IMR-90 (cell line): ENCODE measurements at regions not wholly inside any gene's neighbourhood (a gene's known extent, or its start where the extent isn't known, plus 50 kb on each side); places are given as distances from the start of the nearest gene placed in this dataset.
A peak's percentile ranks its signal among the peaks of the same experiment; 100 is the strongest.

Source experiments
- ATAC-seq: fragments of 200-7000 bp; cut with Tn5 transposase; 2 replicates; pipeline ENCODE4 v1.9.1; 2020; ENCODE audit warnings: low read depth, mild to moderate bottlenecking, moderate library complexity
- BruUV-seq: library from RNA; stranded (reverse); fragments of 400-500 nt; replicated peaks from 2 replicates; lab custom pipeline; 2021; lab: Mats Ljungman, UMichigan
- CTCF ChIA-PET: fragments of 300-600 bp; formaldehyde crosslinking; extraction: SDS; loops from one replicate; lab custom pipeline; 2021; ENCODE audit warnings: antibody characterized with exemption; lab: Yijun Ruan, JAX
- POLR2A ChIA-PET: fragments of 300-600 bp; sonication (Branson Sonifier 250); formaldehyde crosslinking; loops from one replicate; lab custom pipeline; 2022; ENCODE audit warnings: antibody characterized with exemption; ENCODE audit not compliant: unreplicated experiment; lab: Charles Lee
- DNase-seq: peaks from one replicate; pipeline ENCODE4 v3.0.0; 2013
- H2AFZ ChIP-seq: replicated peaks from 2 replicates; pipeline ENCODE3; 2013; ENCODE audit warnings: low read length, mild to moderate bottlenecking; ENCODE audit not compliant: poor library complexity
- H2AK5ac ChIP-seq: 2 replicates; pipeline ENCODE4 v1.6.1; 2013; ENCODE audit warnings: low read depth, low read length, inconsistent platforms
- H2AK9ac ChIP-seq: replicated peaks from 2 replicates; pipeline ENCODE3; 2013; ENCODE audit warnings: mild to moderate bottlenecking, low read depth, low read length, moderate library complexity; ENCODE audit not compliant: poor library complexity
- H2BK120ac ChIP-seq: 2 replicates; pipeline ENCODE4 v1.6.1; 2013; ENCODE audit warnings: low read depth, low read length, inconsistent platforms
- H2BK15ac ChIP-seq: 3 replicates; pipeline ENCODE4 v1.6.1; 2013; ENCODE audit warnings: low read depth, low read length, inconsistent platforms
- H2BK20ac ChIP-seq: 2 replicates; pipeline ENCODE4 v1.6.1; 2013; ENCODE audit warnings: low read depth, mild to moderate bottlenecking, inconsistent platforms, low read length, moderate library complexity
- H2BK5ac ChIP-seq: 2 replicates; pipeline ENCODE4 v1.6.1; 2013; ENCODE audit warnings: mild to moderate bottlenecking, low read depth, low read length, inconsistent platforms; ENCODE audit not compliant: poor library complexity, severe bottlenecking
- H3K14ac ChIP-seq: replicated peaks from 2 replicates; pipeline ENCODE4 v1.6.1; 2013; ENCODE audit warnings: low read depth, low read length, inconsistent platforms
- H3K18ac ChIP-seq: 2 replicates; pipeline ENCODE4 v1.6.1; 2013; ENCODE audit warnings: low read depth, low read length, control low read depth
- H3K23ac ChIP-seq: 2 replicates; pipeline ENCODE4 v1.6.1; 2013; ENCODE audit warnings: low read depth, low read length, inconsistent platforms
- H3K27ac ChIP-seq: 2 replicates; pipeline ENCODE4 v1.5.1; 2013; ENCODE audit warnings: mild to moderate bottlenecking, control low read depth, low read length; ENCODE audit not compliant: insufficient read depth
- H3K27me3 ChIP-seq: 2 replicates; pipeline ENCODE4 v1.6.1; 2013; ENCODE audit warnings: low read length; ENCODE audit not compliant: control insufficient read depth, insufficient read depth
- H3K36me3 ChIP-seq: 2 replicates; pipeline ENCODE4 v1.6.1; 2013; ENCODE audit warnings: low read length, mixed read lengths; ENCODE audit not compliant: control insufficient read depth, insufficient read depth
- H3K4ac ChIP-seq: 2 replicates; pipeline ENCODE4 v1.6.1; 2013; ENCODE audit warnings: low read depth, low read length, inconsistent platforms
- H3K4me1 ChIP-seq: 2 replicates; pipeline ENCODE4 v1.6.1; 2013; ENCODE audit warnings: low read length, mixed read lengths; ENCODE audit not compliant: control insufficient read depth, insufficient read depth
- H3K4me2 ChIP-seq: 2 replicates; pipeline ENCODE4 v1.6.1; 2013; ENCODE audit warnings: low read depth, mild to moderate bottlenecking, control low read depth, low read length, moderate library complexity
- H3K4me3 ChIP-seq: 2 replicates; pipeline ENCODE4 v1.5.1; 2013; ENCODE audit warnings: low read depth, mild to moderate bottlenecking, control low read depth, low read length, moderate library complexity; ENCODE audit not compliant: insufficient read depth
- H3K56ac ChIP-seq: 2 replicates; pipeline ENCODE4 v1.6.1; 2013; ENCODE audit warnings: low read length, inconsistent platforms; ENCODE audit not compliant: insufficient read depth; ENCODE audit errors: extremely low read depth
- H3K79me1 ChIP-seq, 2 experiments: 2 replicates each; pipeline ENCODE4 v1.6.1; 2013; ENCODE audit warnings: low read length in 2 of 2, inconsistent platforms in 1 of 2, low read depth in 1 of 2
- H3K9ac ChIP-seq: 2 replicates; pipeline ENCODE4 v1.6.1; 2013; ENCODE audit warnings: low read depth, low read length, control low read depth
- H3K9me1 ChIP-seq: 2 replicates; pipeline ENCODE4 v1.6.1; 2013; ENCODE audit warnings: low read length, inconsistent platforms; ENCODE audit not compliant: insufficient read depth
- H3K9me3 ChIP-seq: 2 replicates; pipeline ENCODE4 v1.6.1; 2013; ENCODE audit warnings: low read length; ENCODE audit not compliant: control insufficient read depth, insufficient read depth
- H4K20me1 ChIP-seq: 2 replicates; pipeline ENCODE4 v1.6.1; 2013; ENCODE audit warnings: low read length, inconsistent platforms; ENCODE audit not compliant: insufficient read depth
- H4K5ac ChIP-seq: 2 replicates; pipeline ENCODE4 v1.6.1; 2013; ENCODE audit warnings: mild to moderate bottlenecking, low read depth, low read length, control low read depth
- H4K8ac ChIP-seq, 2 experiments: 2 replicates each; pipeline ENCODE4 v1.6.1; 2013; ENCODE audit warnings: low read depth in 2 of 2, low read length in 2 of 2, control low read depth in 1 of 2, inconsistent platforms in 1 of 2
- H4K91ac ChIP-seq: 2 replicates; pipeline ENCODE4 v1.6.1; 2013; ENCODE audit warnings: low read depth, low read length, inconsistent platforms; ENCODE audit not compliant: insufficient read depth
- WGBS, 2 experiments: methylation state at CpG; one replicate each; pipeline versions ENCODE4 v1.1.5 to v1.1.7; 2013; ENCODE audit warnings: missing lambda C conversion rate in 2 of 2; ENCODE audit not compliant: insufficient read length in 1 of 2; ENCODE audit errors: extremely low coverage in 2 of 2; 5-methylcytosine and 5-hydroxymethylcytosine counted together
- dilution Hi-C: fragments of 300-500 bp; cut with HindIII; formaldehyde crosslinking; loops from one replicate; pipeline ENCODE4 v1.14.3; 2018; ENCODE audit warnings: low sequenced_read_pairs; ENCODE audit not compliant: unreplicated experiment
- in situ Hi-C: fragments of 300-500 bp; cut with MboI; formaldehyde crosslinking; loops from 3 replicates; pipeline ENCODE4 v1.14.3; 2019; ENCODE audit warnings: low sequenced_read_pairs, inconsistent platforms, mixed read lengths
- intact Hi-C: fragments of 100-400 bp; cut with micrococcal nuclease; formaldehyde crosslinking; loops from 2 replicates; pipeline ENCODE4 v1.10.0; 2022
- TF ChIP-seq, protein P1 (sequence below): fragments of 150-350 bp; IDR thresholded peaks from 2 replicates; pipeline ENCODE4 v1.6.1; 2016; ENCODE audit warnings: low read depth, mild to moderate bottlenecking, low read length, moderate library complexity, borderline replicate concordance

DNA sequence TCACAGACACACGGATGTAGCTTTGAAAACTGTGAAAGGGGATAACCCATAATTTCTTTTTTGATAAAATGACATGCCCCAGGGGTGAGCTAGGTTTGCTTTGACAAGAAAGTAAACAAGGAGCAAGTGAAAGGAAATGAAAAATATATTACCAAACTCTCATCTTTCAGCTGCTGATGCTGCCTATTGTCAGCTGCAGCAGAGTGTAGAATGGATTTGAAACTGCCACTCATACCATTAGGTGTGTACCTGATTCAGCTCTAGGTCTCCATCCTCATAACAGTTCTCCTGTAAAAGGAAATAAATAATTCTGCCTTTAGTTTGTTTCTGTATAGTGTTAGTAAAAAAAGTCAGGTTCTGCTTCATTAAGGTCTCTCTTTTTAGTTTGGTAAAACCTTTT, 415.1 kb upstream of the MARCKS start:
- TF ChIP-seq, protein P1, sequence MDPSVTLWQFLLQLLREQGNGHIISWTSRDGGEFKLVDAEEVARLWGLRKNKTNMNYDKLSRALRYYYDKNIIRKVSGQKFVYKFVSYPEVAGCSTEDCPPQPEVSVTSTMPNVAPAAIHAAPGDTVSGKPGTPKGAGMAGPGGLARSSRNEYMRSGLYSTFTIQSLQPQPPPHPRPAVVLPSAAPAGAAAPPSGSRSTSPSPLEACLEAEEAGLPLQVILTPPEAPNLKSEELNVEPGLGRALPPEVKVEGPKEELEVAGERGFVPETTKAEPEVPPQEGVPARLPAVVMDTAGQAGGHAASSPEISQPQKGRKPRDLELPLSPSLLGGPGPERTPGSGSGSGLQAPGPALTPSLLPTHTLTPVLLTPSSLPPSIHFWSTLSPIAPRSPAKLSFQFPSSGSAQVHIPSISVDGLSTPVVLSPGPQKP: no peak
- no peak for ATAC-seq
- no peak overlapping the region for H2BK5ac ChIP-seq
- H2AK9ac ChIP-seq: no peak overlapping the region
- POLR2A ChIA-PET: no interaction called here
- in situ Hi-C loops (no loop called here), intact Hi-C loops (no loop called here), dilution Hi-C loops (no loop called here)
- no peaks in the 10 kb centered on the region for H3K79me1 ChIP-seq
- no peak overlapping the region for H3K27ac ChIP-seq
- H2AK5ac ChIP-seq: no peak overlapping the region
- H3K4ac ChIP-seq: no peak overlapping the region
- H2AFZ ChIP-seq: no peak overlapping the region
- H3K56ac ChIP-seq: no peak overlapping the region
- H3K18ac ChIP-seq: no peak overlapping the region
- peak overlapping the region; percentile 5; the same call in 1 of the 3 replicates for H2BK15ac ChIP-seq
- CTCF ChIA-PET: no interaction called here
- H3K36me3 ChIP-seq: no peaks in the 10 kb centered on the region
- H2BK120ac ChIP-seq: 0 out of 2 replicates have a peak overlapping the region, but pooled peaks have one; percentile 1
- H3K9me3 ChIP-seq: no peaks in the 10 kb centered on the region
- H4K8ac ChIP-seq: no peak overlapping the region
- H4K5ac ChIP-seq: no peak overlapping the region
- H3K9me1 ChIP-seq: no peaks in the 10 kb centered on the region
- no peak overlapping the region for H4K91ac ChIP-seq
- no CpG with 5 or more reads among the region's 1 CpG for WGBS, 2 experiments
- H3K4me1 ChIP-seq: no peaks in the 10 kb centered on the region
- no peak overlapping the region; the same call in 1 of the 2 replicates for H3K14ac ChIP-seq
- H3K27me3 ChIP-seq: no peaks in the 10 kb centered on the region
- H2BK20ac ChIP-seq: no peak overlapping the region
- no peaks in the 10 kb centered on the region for H4K20me1 ChIP-seq
- BruUV-seq: no TSS peak
- DNase-seq: no peak
- no peak overlapping the region for H3K4me2 ChIP-seq
- H3K9ac ChIP-seq: no peak overlapping the region
- no peak overlapping the region for H3K23ac ChIP-seq
- no peak overlapping the region for H3K4me3 ChIP-seq
